Sigmoid colon (tissue), 6 donors: ENCODE measurements at regions not wholly inside any gene's neighbourhood (a gene's known extent, or its start where the extent isn't known, plus 50 kb on each side); places are given as distances from the start of the nearest gene placed in this dataset.

Experiments
- DNase-seq: peaks from one replicate; pipeline ENCODE4 v3.0.0-alpha.2; 2019
- H3K27ac ChIP-seq, 4 donors: fragments of 200-600 bp; sonication (generic); one replicate each; pipeline ENCODE4 v1.5.1; 2016 to 2019; ENCODE audit warnings: mild to moderate bottlenecking in 1 of 4
- H3K27me3 ChIP-seq, 3 donors: fragments of 200-600 bp; sonication (generic); one replicate each; pipeline ENCODE4 v1.5.1; 2019; ENCODE audit warnings: mild to moderate bottlenecking in 1 of 3
- H3K36me3 ChIP-seq, 4 donors: fragments of 200-600 bp; sonication (generic); one replicate each; pipeline ENCODE4 v1.5.1; 2016 to 2019
- H3K4me1 ChIP-seq, 4 donors: fragments of 200-600 bp; sonication (generic); one replicate each; pipeline ENCODE4 v1.5.1; 2017 to 2019
- H3K4me3 ChIP-seq, 4 donors: fragments of 200-600 bp; sonication (generic); one replicate each; pipeline ENCODE4 v1.5.1; 2017 to 2019; ENCODE audit warnings: mild to moderate bottlenecking in 2 of 4, moderate library complexity in 1 of 4
- H3K9me3 ChIP-seq, 4 donors: fragments of 200-600 bp in 3 of 4; sonication (generic) in 3 of 4; one replicate each; pipeline versions ENCODE4 v1.5.1 to v1.6.1; 2013 to 2019
- EP300 ChIP-seq, 4 donors: sonication (generic); formaldehyde crosslinking; IDR thresholded peaks; one replicate each; pipeline ENCODE4 v1.6.1; 2017; ENCODE audit warnings: antibody characterized with exemption in 4 of 4
- POLR2A ChIP-seq, 2 donors: fragments of 450-650 bp; IDR thresholded peaks; one replicate each; pipeline ENCODE4 v1.6.1; 2016; ENCODE audit warnings: antibody characterized with exemption in 2 of 2, mild to moderate bottlenecking in 2 of 2, moderate library complexity in 2 of 2
- POLR2AphosphoS5 ChIP-seq, 4 donors: sonication (generic); formaldehyde crosslinking; IDR thresholded peaks; one replicate each; pipeline ENCODE4 v1.6.1; 2017; ENCODE audit warnings: antibody characterized with exemption in 4 of 4
- WGBS, 2 donors: extraction: QIAGEN DNeasy Blood & Tissue Kit; methylation state at CpG; one replicate each; pipeline ENCODE4 v1.1.7; 2013; 5-methylcytosine and 5-hydroxymethylcytosine counted together
- intact Hi-C: fragments of 100-400 bp; cut with DNase I; formaldehyde crosslinking; loops from one replicate; pipeline ENCODE4 v1.15.1; 2023
- TF ChIP-seq, protein P1 (sequence below), 4 experiments: fragments of 450-650 bp in 3 of 4; fragments of 200-600 bp in 1 of 4; IDR thresholded peaks; one replicate each; pipeline ENCODE4 v1.5.1; 2016 to 2019; ENCODE audit warnings: antibody characterized with exemption in 4 of 4, mild to moderate bottlenecking in 3 of 4, moderate library complexity in 2 of 4
- donor health status: healthy with polysubstance abuse.
- donor health status: healthy.

DNA sequence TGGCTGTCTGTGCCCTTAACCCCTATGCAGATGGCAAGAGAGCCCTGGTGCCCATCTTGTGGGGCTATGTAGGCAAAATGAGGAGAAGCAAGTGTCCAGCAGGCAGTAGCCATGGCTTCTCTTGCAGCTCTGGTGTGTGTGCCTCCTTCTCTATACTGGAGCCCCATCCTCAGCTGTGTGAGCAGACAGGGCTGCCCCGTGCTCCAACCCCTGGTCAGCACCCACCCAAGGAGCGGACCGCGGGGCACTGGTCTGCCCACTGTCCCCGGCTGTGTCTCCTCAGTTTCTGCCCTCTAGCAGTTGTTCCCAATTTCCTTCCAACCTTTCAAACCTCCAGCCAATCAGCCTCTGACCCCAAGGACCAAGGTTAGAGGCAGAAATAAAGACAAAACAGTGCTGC lies 134.9 kb upstream of the GLI2 start:
- H3K9me3 ChIP-seq: no peaks in the 10 kb centered on the region
- no peak overlapping the region for H3K4me3 ChIP-seq
- no peak for DNase-seq
- no peaks in the 10 kb centered on the region for H3K36me3 ChIP-seq
- intact Hi-C loops: no loop called here
- H3K4me1 ChIP-seq: peaks cover 0 to 7% (median 2%) of the 10 kb centered on the region in 4 donors
- WGBS, 2 donors: 94% methylated on average over 5 of the region's 5 CpGs
- no peaks in the 10 kb centered on the region for H3K27me3 ChIP-seq
- H3K27ac ChIP-seq: no peak overlapping the region
- TF ChIP-seq POLR2AphosphoS5 (IDR thresholded peaks at IDR 0.05) (no peak), EP300 (IDR thresholded peaks at IDR 0.05) (no peak), POLR2A (IDR thresholded peaks at IDR 0.05) (no peak)
- TF ChIP-seq, protein P1, sequence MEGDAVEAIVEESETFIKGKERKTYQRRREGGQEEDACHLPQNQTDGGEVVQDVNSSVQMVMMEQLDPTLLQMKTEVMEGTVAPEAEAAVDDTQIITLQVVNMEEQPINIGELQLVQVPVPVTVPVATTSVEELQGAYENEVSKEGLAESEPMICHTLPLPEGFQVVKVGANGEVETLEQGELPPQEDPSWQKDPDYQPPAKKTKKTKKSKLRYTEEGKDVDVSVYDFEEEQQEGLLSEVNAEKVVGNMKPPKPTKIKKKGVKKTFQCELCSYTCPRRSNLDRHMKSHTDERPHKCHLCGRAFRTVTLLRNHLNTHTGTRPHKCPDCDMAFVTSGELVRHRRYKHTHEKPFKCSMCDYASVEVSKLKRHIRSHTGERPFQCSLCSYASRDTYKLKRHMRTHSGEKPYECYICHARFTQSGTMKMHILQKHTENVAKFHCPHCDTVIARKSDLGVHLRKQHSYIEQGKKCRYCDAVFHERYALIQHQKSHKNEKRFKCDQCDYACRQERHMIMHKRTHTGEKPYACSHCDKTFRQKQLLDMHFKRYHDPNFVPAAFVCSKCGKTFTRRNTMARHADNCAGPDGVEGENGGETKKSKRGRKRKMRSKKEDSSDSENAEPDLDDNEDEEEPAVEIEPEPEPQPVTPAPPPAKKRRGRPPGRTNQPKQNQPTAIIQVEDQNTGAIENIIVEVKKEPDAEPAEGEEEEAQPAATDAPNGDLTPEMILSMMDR (IDR thresholded peaks at IDR 0.05): no peak

GRCh38 chr2:120601566-120601965 lies 134.1 kb upstream of the GLI2 start:
- Histone ChIP-seq H3K4me1 (peaks cover 0 to 3% (median 0%) of the 10 kb centered on the region in 4 donors), H3K9me3 (no peaks in the 10 kb centered on the region), H3K27ac (no peak overlapping the region), H3K4me3 (no peak overlapping the region), H3K36me3 (no peaks in the 10 kb centered on the region), H3K27me3 (no peaks in the 10 kb centered on the region)
- DNase-seq: no peak
- intact Hi-C loops: no loop called here
- TF ChIP-seq POLR2AphosphoS5 (IDR thresholded peaks at IDR 0.05) (no peak), EP300 (IDR thresholded peaks at IDR 0.05) (no peak), POLR2A (IDR thresholded peaks at IDR 0.05) (no peak)
- TF ChIP-seq, protein P1 (IDR thresholded peaks at IDR 0.05): no peak
- 94% methylated on average over 9 of the region's 9 CpGs for WGBS, 2 donors

DNA sequence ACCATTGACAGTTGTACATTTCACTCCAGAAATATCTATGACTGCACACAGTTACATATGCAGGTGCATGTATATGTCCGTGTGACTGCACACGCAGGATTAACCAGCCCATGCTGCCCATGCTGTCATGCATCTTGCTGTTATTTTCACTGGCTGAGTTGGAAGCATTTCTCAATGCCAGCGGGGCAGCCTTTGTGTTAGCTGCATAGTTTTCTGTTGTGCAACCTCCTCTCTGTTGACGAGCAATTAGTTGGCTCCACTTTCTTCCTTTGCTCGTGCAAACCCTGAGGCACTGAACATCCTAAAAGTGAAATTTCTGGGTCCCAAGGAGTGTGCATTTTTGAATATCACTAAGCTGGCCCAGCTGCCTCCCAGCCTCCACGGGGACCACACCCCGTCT lies 133.4 kb upstream of the GLI2 start:
- Histone ChIP-seq H3K27ac (no peak overlapping the region), H3K27me3 (no peaks in the 10 kb centered on the region), H3K4me3 (no peak overlapping the region), H3K4me1 (no peaks in the 10 kb centered on the region), H3K9me3 (no peaks in the 10 kb centered on the region), H3K36me3 (no peaks in the 10 kb centered on the region)
- TF ChIP-seq EP300 (IDR thresholded peaks at IDR 0.05) (no peak), POLR2AphosphoS5 (IDR thresholded peaks at IDR 0.05) (no peak), POLR2A (IDR thresholded peaks at IDR 0.05) (no peak)
- TF ChIP-seq, protein P1 (IDR thresholded peaks at IDR 0.05): no peak
- DNase-seq: no peak
- intact Hi-C loops: no loop called here
- WGBS, 2 donors: 82 to 91% methylated on average over 7 of the region's 7 CpGs

DNA sequence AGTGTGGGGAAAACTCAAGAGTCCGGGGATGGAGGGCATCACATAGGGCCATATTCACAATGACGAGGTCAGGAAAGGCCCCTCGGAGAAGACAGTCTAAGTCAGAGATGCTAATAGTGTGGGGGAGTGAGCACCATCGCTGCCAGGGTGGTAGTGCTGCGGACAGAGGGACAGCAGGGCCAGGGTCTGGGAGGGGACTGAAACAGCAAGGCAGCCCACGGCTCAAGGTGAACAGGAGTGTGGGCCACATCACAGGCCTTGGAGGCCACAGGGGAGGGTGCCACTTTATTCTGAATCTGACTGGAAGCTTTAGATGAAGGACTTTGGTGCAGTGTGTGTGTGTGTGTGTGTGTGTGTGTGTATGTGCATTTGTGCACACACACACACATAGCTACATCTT lies 130.9 kb upstream of the GLI2 start:
- 94 to 97% methylated on average over 6 of the region's 6 CpGs for WGBS, 2 donors
- TF ChIP-seq POLR2A (IDR thresholded peaks at IDR 0.05) (no peak), EP300 (IDR thresholded peaks at IDR 0.05) (no peak)
- TF ChIP-seq, protein P1 (IDR thresholded peaks at IDR 0.05): no peak
- intact Hi-C loops: no loop called here
- Histone ChIP-seq H3K4me3 (no peak overlapping the region), H3K27ac (no peak overlapping the region), H3K4me1 (no peaks in the 10 kb centered on the region), H3K36me3 (no peaks in the 10 kb centered on the region), H3K27me3 (no peaks in the 10 kb centered on the region), H3K9me3 (no peaks in the 10 kb centered on the region)
- DNase-seq: no peak

DNA sequence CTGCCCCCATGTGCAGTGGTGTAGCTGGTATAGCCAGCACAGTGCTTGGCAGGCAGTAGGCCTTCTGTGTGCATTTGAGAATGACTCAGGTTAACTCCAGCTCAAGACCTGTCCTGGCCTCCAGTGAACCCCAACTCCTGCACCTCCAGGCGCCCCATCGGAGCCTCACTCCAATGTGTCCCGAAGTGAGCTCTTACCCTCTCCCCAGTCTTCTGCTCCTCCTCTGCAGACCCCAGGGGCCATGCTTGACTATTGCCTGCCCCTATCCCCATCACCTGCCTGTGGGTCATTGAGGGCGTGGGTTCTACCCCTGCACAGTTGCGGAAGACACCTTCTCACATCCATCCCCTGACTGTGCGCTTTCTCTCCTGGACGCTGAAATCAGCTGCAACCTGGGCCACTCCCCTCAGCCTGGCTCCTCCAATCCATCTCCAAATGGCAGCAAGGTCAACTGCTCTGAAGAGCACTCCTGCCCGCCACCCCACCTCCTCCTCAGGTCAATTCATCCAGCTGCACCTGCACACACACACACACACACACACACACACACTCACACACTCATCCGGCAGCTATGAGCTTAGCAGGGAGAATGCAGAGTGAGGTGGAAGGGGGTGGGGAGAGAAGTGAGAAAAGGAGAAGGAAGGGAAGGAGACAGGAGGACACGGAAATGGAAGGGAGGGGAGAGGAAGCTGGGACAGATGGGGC lies 130.3 kb upstream of the GLI2 start:
- no peak overlapping the region for H3K4me3 ChIP-seq
- intact Hi-C loops: no loop called here
- no peak for DNase-seq
- H3K27me3 ChIP-seq: no peaks in the 10 kb centered on the region
- no peak overlapping the region for H3K27ac ChIP-seq
- no peaks in the 10 kb centered on the region for H3K4me1 ChIP-seq
- no peaks in the 10 kb centered on the region for H3K9me3 ChIP-seq
- WGBS, 2 donors: 64 to 69% methylated on average over 10 of the region's 10 CpGs
- TF ChIP-seq, protein P1 (IDR thresholded peaks at IDR 0.05): no peak
- TF ChIP-seq POLR2AphosphoS5 (IDR thresholded peaks at IDR 0.05) (no peak), POLR2A (IDR thresholded peaks at IDR 0.05) (no peak), EP300 (IDR thresholded peaks at IDR 0.05) (no peak)
- no peaks in the 10 kb centered on the region for H3K36me3 ChIP-seq
